Jurkat, Clone E6-1 (cell line): ENCODE measurements at regions not wholly inside any gene's neighbourhood (a gene's known extent, or its start where the extent isn't known, plus 50 kb on each side); places are given as distances from the start of the nearest gene placed in this dataset.
"Not testable (repeated sequence)": the region's sequence is repeated elsewhere in the genome, so short reads cannot be mapped to it uniquely, and the experiment has no call there.

ENCODE experiments used
- DNase-seq: peaks from one replicate; pipeline ENCODE4 v3.0.0-alpha.2; 2011; ENCODE audit warnings: low read depth, low spot score
- H3K4me3 ChIP-seq: 2 replicates; pipeline ENCODE4 v1.5.1; 2011; ENCODE audit warnings: mild to moderate bottlenecking, low read length, control low read depth, moderate library complexity

- DNase-seq, result no peak
Measured at GRCh38 chr7:56287429-56288138, 171.4 kb upstream of the NUPR2 start.

GRCh38 chr7:56256108-56256507 lies 139.9 kb upstream of the NUPR2 start:
- no peak for DNase-seq
- no peak overlapping the region for H3K4me3 ChIP-seq

More at GRCh38 chr7:56287429-56288138, 171.4 kb upstream of the NUPR2 start:
- no peak overlapping the region for H3K4me3 ChIP-seq

- no peak overlapping the region for H3K4me3 ChIP-seq
- DNase-seq, result no peak
Measured at GRCh38 chr7:56250135-56250534, 133.9 kb upstream of the NUPR2 start.

- no peak overlapping the region for H3K4me3 ChIP-seq
- no peak for DNase-seq
Measured at GRCh38 chr7:56229631-56230030, 113.4 kb upstream of the NUPR2 start.

GRCh38 chr7:56222866-56223265 lies 106.6 kb upstream of the NUPR2 start:
- DNase-seq, result no peak
- H3K4me3 ChIP-seq, result no peak overlapping the region

GRCh38 chr7:56219017-56219416 lies 102.8 kb upstream of the NUPR2 start:
- no peak for DNase-seq
- no peak overlapping the region for H3K4me3 ChIP-seq

- no peak for DNase-seq
- no peak overlapping the region for H3K4me3 ChIP-seq
Measured at GRCh38 chr7:56218510-56218909, 102.3 kb upstream of the NUPR2 start.

- no peak for DNase-seq
- H3K4me3 ChIP-seq, result no peak overlapping the region
Measured at GRCh38 chr7:56213574-56213973, 97.4 kb upstream of the NUPR2 start.

GRCh38 chr7:56206420-56206819 lies 90.2 kb upstream of the NUPR2 start:
- no peak overlapping the region for H3K4me3 ChIP-seq
- no peak for DNase-seq

GRCh38 chr7:56199639-56200038 lies 83.4 kb upstream of the NUPR2 start:
- no peak overlapping the region for H3K4me3 ChIP-seq
- DNase-seq, result no peak

GRCh38 chr7:56196195-56196594 lies 80.0 kb upstream of the NUPR2 start:
- not testable (repeated sequence) for H3K4me3 ChIP-seq, DNase-seq

- H3K4me3 ChIP-seq, result no peak overlapping the region
- no peak for DNase-seq
Measured at GRCh38 chr7:56188823-56189346, 72.7 kb upstream of the NUPR2 start.

GRCh38 chr7:56188376-56188775 lies 72.2 kb upstream of the NUPR2 start:
- DNase-seq, result peak; percentile 66
- H3K4me3 ChIP-seq, result no peak overlapping the region

- DNase-seq, result no peak
- H3K4me3 ChIP-seq, result no peak overlapping the region
Measured at GRCh38 chr7:56181010-56181409, 64.8 kb upstream of the NUPR2 start.

- no peak overlapping the region for H3K4me3 ChIP-seq
- DNase-seq, result no peak
Measured at GRCh38 chr7:56175771-56176170, 59.6 kb upstream of the NUPR2 start.

GRCh38 chr7:56174875-56175760 lies 58.9 kb upstream of the NUPR2 start:
- no peak for DNase-seq
- no peak overlapping the region for H3K4me3 ChIP-seq

- no peak for DNase-seq
- H3K4me3 ChIP-seq, result no peak overlapping the region
Measured at GRCh38 chr7:56174346-56174874, 58.2 kb upstream of the NUPR2 start.
